Coronary artery (tissue), 2 donors: ENCODE measurements at regions not wholly inside any gene's neighbourhood (a gene's known extent, or its start where the extent isn't known, plus 50 kb on each side); places are given as distances from the start of the nearest gene placed in this dataset.

Experiments used
- DNase-seq: peaks from one replicate; pipeline ENCODE4 v3.0.0-alpha.2; 2017; ENCODE audit warnings: low spot score
- H3K27ac ChIP-seq, 2 donors: fragments of 200-600 bp; sonication (generic); one replicate each; pipeline ENCODE4 v1.5.1; 2016 to 2019
- H3K4me3 ChIP-seq: fragments of 200-600 bp; sonication (generic); 2 replicates; pipeline ENCODE4 v1.5.1; 2016; ENCODE audit warnings: mild to moderate bottlenecking, moderate library complexity
- CTCF ChIP-seq: fragments of 200-600 bp; sonication (generic); IDR thresholded peaks from one replicate; pipeline ENCODE4 v1.5.1; 2019; ENCODE audit warnings: antibody characterized with exemption

GRCh38 chr4:173958445-173958844 lies 325.0 kb downstream of the FBXO8 start:
- H3K4me3 ChIP-seq = no peak overlapping the region
- H3K27ac ChIP-seq = no peak overlapping the region
- DNase-seq = no peak
- TF ChIP-seq CTCF = no peak

- no peak overlapping the region for H3K27ac ChIP-seq
These were observed 339.9 kb downstream of the FBXO8 start for GRCh38 chr4:173943547-173943946.

GRCh38 chr4:173940146-173940545 lies 343.3 kb downstream of the FBXO8 start:
- no peak for TF ChIP-seq CTCF
- Histone ChIP-seq H3K4me3 (no peak overlapping the region), H3K27ac (no peak overlapping the region)
- DNase-seq = no peak

More at GRCh38 chr4:173943547-173943946, 339.9 kb downstream of the FBXO8 start:
- no peak overlapping the region for H3K4me3 ChIP-seq
- TF ChIP-seq CTCF = no peak
- no peak for DNase-seq

- no peak overlapping the region for H3K27ac ChIP-seq
- no peak for DNase-seq
These were observed 345.7 kb downstream of the FBXO8 start for GRCh38 chr4:173937631-173938270.

GRCh38 chr4:173936861-173937260 lies 346.6 kb downstream of the FBXO8 start:
- no peak overlapping the region for H3K27ac ChIP-seq

More at GRCh38 chr4:173937631-173938270, 345.7 kb downstream of the FBXO8 start:
- no peak for TF ChIP-seq CTCF
- no peak overlapping the region for H3K4me3 ChIP-seq

GRCh38 chr4:173935622-173936405 lies 347.7 kb downstream of the FBXO8 start:
- TF ChIP-seq CTCF = no peak
- no peak overlapping the region for H3K4me3 ChIP-seq
- DNase-seq = no peak
- H3K27ac ChIP-seq = no peak overlapping the region

More at GRCh38 chr4:173936861-173937260, 346.6 kb downstream of the FBXO8 start:
- no peak for TF ChIP-seq CTCF
- DNase-seq = no peak
- H3K4me3 ChIP-seq = no peak overlapping the region
